HCT116 (cell line): ENCODE measurements at regions not wholly inside any gene's neighbourhood (a gene's known extent, or its start where the extent isn't known, plus 50 kb on each side); places are given as distances from the start of the nearest gene placed in this dataset.
"Not testable (repeated sequence)": the region's sequence is repeated elsewhere in the genome, so short reads cannot be mapped to it uniquely, and the experiment has no call there.

Source experiments
- ATAC-seq: fragments of 200-7000 bp; cut with Tn5 transposase; 2 replicates; pipeline ENCODE4 v1.9.1; 2020; ENCODE audit warnings: mild to moderate bottlenecking, moderate library complexity
- BruUV-seq: library from RNA; stranded (reverse); fragments of 400-500 nt; replicated peaks from 2 replicates; lab custom pipeline; 2021; lab: Mats Ljungman, UMichigan
- CTCF ChIA-PET: fragments of 300-600 bp; sonication (Branson Sonifier 250); formaldehyde crosslinking; loops from one replicate; lab custom pipeline; 2021; ENCODE audit warnings: antibody characterized with exemption; lab: Charles Lee
- POLR2A ChIA-PET: fragments of 300-600, 350-600 bp; sonication (Branson Sonifier 250); formaldehyde crosslinking; loops from one replicate; lab custom pipeline; 2021; ENCODE audit warnings: antibody characterized with exemption; lab: Charles Lee
- RAD21 ChIA-PET, 2 experiments: fragments of 300-600 bp; sonication (Branson Sonifier 250); formaldehyde crosslinking; loops; one replicate each; lab custom pipeline; 2023; ENCODE audit warnings: low total read pairs in 2 of 2; ENCODE audit not compliant: uncharacterized antibody in 2 of 2, unreplicated experiment in 2 of 2, low non-redundant PET in 1 of 2; lab: Charles Lee
- DNase-seq: peaks from one replicate; pipeline ENCODE4 v3.0.0-alpha.2; 2010; ENCODE audit warnings: low read depth, low spot score
- H2AFZ ChIP-seq: fragments of 200-600 bp; shearing (Covaris generic), sonication (generic); 2 replicates; pipeline ENCODE4 v1.6.1; 2017; ENCODE audit warnings: low read depth, mixed run types, mixed read lengths, antibody characterized with exemption, low read length; ENCODE audit not compliant: poor library complexity, severe bottlenecking
- H3K27ac ChIP-seq: 2 replicates; pipeline ENCODE4 v1.5.1; 2012; ENCODE audit warnings: low read depth, low read length
- H3K27me3 ChIP-seq: fragments of 200-600 bp; sonication (generic); 2 replicates; pipeline ENCODE4 v1.6.1; 2016; ENCODE audit warnings: mixed run types, low read length, mixed read lengths; ENCODE audit not compliant: insufficient read depth
- H3K36me3 ChIP-seq, 2 experiments: fragments of 200-500 bp in 1 of 2; fragments of 200-600 bp in 1 of 2; sonication (Bioruptor generic) in 1 of 2; sonication (generic) in 1 of 2; 2 replicates each; pipeline versions ENCODE4 v1.5.1 to v1.6.1; 2014 to 2016; ENCODE audit warnings: low read length in 2 of 2, inconsistent platforms in 1 of 2, mixed read lengths in 1 of 2, mixed run types in 1 of 2; ENCODE audit not compliant: insufficient read depth in 2 of 2, control insufficient read depth in 1 of 2
- H3K4me1 ChIP-seq, 2 experiments: fragments of 200-600 bp in 1 of 2; sonication (generic) in 1 of 2; 2 replicates each; pipeline versions ENCODE4 v1.5.1 to v1.6.1; 2012 to 2017; ENCODE audit warnings: low read length in 2 of 2, inconsistent platforms in 1 of 2, mild to moderate bottlenecking in 1 of 2, mixed read lengths in 1 of 2, mixed run types in 1 of 2, moderate library complexity in 1 of 2; ENCODE audit not compliant: insufficient read depth in 2 of 2, control insufficient read depth in 1 of 2
- H3K4me2 ChIP-seq: fragments of 200-600 bp; sonication (generic); 2 replicates; pipeline ENCODE4 v1.6.1; 2017; ENCODE audit warnings: mixed run types, low read length, mixed read lengths
- H3K4me3 ChIP-seq, 2 experiments: fragments of 200-600 bp in 1 of 2; sonication (generic) in 1 of 2; replicated peaks in 1 of 2; 2 replicates each; pipeline ENCODE4 v1.5.1; 2011 to 2016; ENCODE audit warnings: low read length in 2 of 2, control low read depth in 1 of 2, low read depth in 1 of 2, mild to moderate bottlenecking in 1 of 2, mixed read lengths in 1 of 2, mixed run types in 1 of 2
- H3K79me2 ChIP-seq: fragments of 200-600 bp; sonication (generic); 2 replicates; pipeline ENCODE4 v1.6.1; 2017; ENCODE audit warnings: mild to moderate bottlenecking, mixed run types, low read length, moderate library complexity, mixed read lengths; ENCODE audit not compliant: insufficient read depth
- H3K9ac ChIP-seq: fragments of 200-600 bp; sonication (generic); 2 replicates; pipeline ENCODE4 v1.6.1; 2016; ENCODE audit warnings: low read length, mixed read lengths
- H3K9me2 ChIP-seq: fragments of 200-600 bp; sonication (generic), shearing (Covaris generic); 2 replicates; pipeline ENCODE4 v1.6.1; 2017; ENCODE audit warnings: mixed run types, mild to moderate bottlenecking, moderate library complexity; ENCODE audit not compliant: insufficient read depth
- H3K9me3 ChIP-seq, 2 experiments: fragments of 200-500 bp in 1 of 2; fragments of 200-600 bp in 1 of 2; sonication (Bioruptor generic) in 1 of 2; sonication (generic) in 1 of 2; 2 replicates each; pipeline ENCODE4 v1.6.1; 2014 to 2017; ENCODE audit warnings: low read length in 2 of 2, mixed read lengths in 2 of 2, inconsistent platforms in 1 of 2, low read depth in 1 of 2, mild to moderate bottlenecking in 1 of 2, mixed run types in 1 of 2, moderate library complexity in 1 of 2; ENCODE audit not compliant: control insufficient read depth in 1 of 2, insufficient read depth in 1 of 2
- H4K20me1 ChIP-seq: fragments of 200-600 bp; sonication (generic), shearing (Covaris generic); 2 replicates; pipeline ENCODE4 v1.6.1; 2017; ENCODE audit warnings: mixed run types, mild to moderate bottlenecking, moderate library complexity; ENCODE audit not compliant: insufficient read depth
- intact Hi-C: fragments of 100-400 bp; cut with micrococcal nuclease; formaldehyde crosslinking; loops from 2 replicates; pipeline ENCODE4 v1.10.0; 2022

GRCh38 chr3:82586002-82586401 lies 824.6 kb upstream of the GBE1 start:
- H3K79me2 ChIP-seq, H3K9ac ChIP-seq, H3K27me3 ChIP-seq, H2AFZ ChIP-seq, H3K36me3 ChIP-seq, H3K9me2 ChIP-seq, H3K27ac ChIP-seq, H3K4me1 ChIP-seq, H3K4me2 ChIP-seq, RAD21 ChIA-PET, H3K9me3 ChIP-seq, CTCF ChIA-PET, H3K4me3 ChIP-seq, ATAC-seq, intact Hi-C loops, BruUV-seq, H4K20me1 ChIP-seq, DNase-seq, POLR2A ChIA-PET: not testable (repeated sequence)

DNA sequence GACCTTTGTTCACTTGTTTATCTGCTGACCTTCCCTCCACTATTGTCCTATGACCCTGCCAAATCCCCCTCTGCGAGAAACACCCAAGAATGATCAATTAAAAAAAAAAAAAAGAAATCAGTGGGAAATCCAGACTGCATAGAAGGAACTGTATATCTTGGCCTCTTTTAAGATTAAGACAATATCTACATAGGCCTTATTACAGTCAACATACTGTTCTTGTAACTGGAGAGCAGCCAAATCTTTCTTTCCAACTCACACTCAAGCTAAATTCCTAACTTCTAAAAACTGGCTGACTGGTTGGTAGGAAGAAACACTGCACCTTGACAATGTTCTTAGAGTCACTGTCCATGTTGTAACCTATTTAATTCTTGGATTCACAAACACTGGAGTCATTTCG lies 824.1 kb upstream of the GBE1 start:
- H3K27ac ChIP-seq, H3K27me3 ChIP-seq, CTCF ChIA-PET, H3K4me3 ChIP-seq, H3K79me2 ChIP-seq, H4K20me1 ChIP-seq, H2AFZ ChIP-seq, DNase-seq, intact Hi-C loops, ATAC-seq, H3K36me3 ChIP-seq, H3K4me1 ChIP-seq, H3K9me2 ChIP-seq, RAD21 ChIA-PET, H3K4me2 ChIP-seq, POLR2A ChIA-PET, BruUV-seq, H3K9me3 ChIP-seq, H3K9ac ChIP-seq: not testable (repeated sequence)

- DNase-seq, H3K4me3 ChIP-seq, H3K4me1 ChIP-seq, RAD21 ChIA-PET, CTCF ChIA-PET, POLR2A ChIA-PET, H3K27me3 ChIP-seq, H3K9ac ChIP-seq, H3K79me2 ChIP-seq, ATAC-seq, intact Hi-C loops, BruUV-seq, H2AFZ ChIP-seq, H3K27ac ChIP-seq, H3K9me2 ChIP-seq, H3K9me3 ChIP-seq, H3K4me2 ChIP-seq, H4K20me1 ChIP-seq, H3K36me3 ChIP-seq: not testable (repeated sequence)
Measured at GRCh38 chr3:82584861-82585260, 823.4 kb upstream of the GBE1 start.

DNA sequence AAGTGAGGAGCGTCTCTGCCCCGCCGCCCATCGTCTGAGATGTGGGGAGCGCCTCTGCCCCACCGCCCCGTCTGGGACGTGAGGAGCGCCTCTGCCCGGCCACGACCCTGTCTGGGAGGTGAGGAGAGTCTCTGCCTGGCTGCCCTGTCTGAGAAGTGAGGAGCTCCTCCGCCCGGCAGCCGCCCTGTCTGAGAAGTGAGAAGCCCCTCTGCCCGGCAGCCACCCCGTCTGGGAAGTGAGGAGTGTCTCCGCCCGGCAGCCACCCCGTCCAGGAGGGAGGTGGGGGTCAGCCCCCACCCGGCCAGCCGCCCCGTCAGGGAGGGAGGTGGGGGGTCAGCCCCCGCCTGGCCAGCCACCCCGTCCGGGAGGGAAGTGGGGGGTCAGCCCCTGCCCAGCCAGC lies 823.0 kb upstream of the GBE1 start:
- ATAC-seq, CTCF ChIA-PET, H3K9me3 ChIP-seq, H3K79me2 ChIP-seq, H3K27me3 ChIP-seq, intact Hi-C loops, H3K27ac ChIP-seq, H3K4me3 ChIP-seq, RAD21 ChIA-PET, H3K9ac ChIP-seq, BruUV-seq, H3K4me1 ChIP-seq, H3K4me2 ChIP-seq, H3K36me3 ChIP-seq, H3K9me2 ChIP-seq, H2AFZ ChIP-seq, H4K20me1 ChIP-seq, DNase-seq, POLR2A ChIA-PET: not testable (repeated sequence)
